IMR-90 (cell line): ENCODE measurements at regions not wholly inside any gene's neighbourhood (a gene's known extent, or its start where the extent isn't known, plus 50 kb on each side); places are given as distances from the start of the nearest gene placed in this dataset.

ENCODE experiments used
- ATAC-seq: fragments of 200-7000 bp; cut with Tn5 transposase; 2 replicates; pipeline ENCODE4 v1.9.1; 2020; ENCODE audit warnings: low read depth, mild to moderate bottlenecking, moderate library complexity
- BruUV-seq: library from RNA; stranded (reverse); fragments of 400-500 nt; replicated peaks from 2 replicates; lab custom pipeline; 2021; lab: Mats Ljungman, UMichigan
- CTCF ChIA-PET: fragments of 300-600 bp; formaldehyde crosslinking; extraction: SDS; loops from one replicate; lab custom pipeline; 2021; ENCODE audit warnings: antibody characterized with exemption; lab: Yijun Ruan, JAX
- POLR2A ChIA-PET: fragments of 300-600 bp; sonication (Branson Sonifier 250); formaldehyde crosslinking; loops from one replicate; lab custom pipeline; 2022; ENCODE audit warnings: antibody characterized with exemption; ENCODE audit not compliant: unreplicated experiment; lab: Charles Lee
- DNase-seq: peaks from one replicate; pipeline ENCODE4 v3.0.0; 2013
- H2AFZ ChIP-seq: replicated peaks from 2 replicates; pipeline ENCODE3; 2013; ENCODE audit warnings: low read length, mild to moderate bottlenecking; ENCODE audit not compliant: poor library complexity
- H2AK5ac ChIP-seq: 2 replicates; pipeline ENCODE4 v1.6.1; 2013; ENCODE audit warnings: low read depth, low read length, inconsistent platforms
- H2AK9ac ChIP-seq: replicated peaks from 2 replicates; pipeline ENCODE3; 2013; ENCODE audit warnings: mild to moderate bottlenecking, low read depth, low read length, moderate library complexity; ENCODE audit not compliant: poor library complexity
- H2BK120ac ChIP-seq: 2 replicates; pipeline ENCODE4 v1.6.1; 2013; ENCODE audit warnings: low read depth, low read length, inconsistent platforms
- H2BK15ac ChIP-seq: 3 replicates; pipeline ENCODE4 v1.6.1; 2013; ENCODE audit warnings: low read depth, low read length, inconsistent platforms
- H2BK20ac ChIP-seq: 2 replicates; pipeline ENCODE4 v1.6.1; 2013; ENCODE audit warnings: low read depth, mild to moderate bottlenecking, inconsistent platforms, low read length, moderate library complexity
- H2BK5ac ChIP-seq: 2 replicates; pipeline ENCODE4 v1.6.1; 2013; ENCODE audit warnings: mild to moderate bottlenecking, low read depth, low read length, inconsistent platforms; ENCODE audit not compliant: poor library complexity, severe bottlenecking
- H3K14ac ChIP-seq: replicated peaks from 2 replicates; pipeline ENCODE4 v1.6.1; 2013; ENCODE audit warnings: low read depth, low read length, inconsistent platforms
- H3K18ac ChIP-seq: 2 replicates; pipeline ENCODE4 v1.6.1; 2013; ENCODE audit warnings: low read depth, low read length, control low read depth
- H3K23ac ChIP-seq: 2 replicates; pipeline ENCODE4 v1.6.1; 2013; ENCODE audit warnings: low read depth, low read length, inconsistent platforms
- H3K27ac ChIP-seq: 2 replicates; pipeline ENCODE4 v1.5.1; 2013; ENCODE audit warnings: mild to moderate bottlenecking, control low read depth, low read length; ENCODE audit not compliant: insufficient read depth
- H3K27me3 ChIP-seq: 2 replicates; pipeline ENCODE4 v1.6.1; 2013; ENCODE audit warnings: low read length; ENCODE audit not compliant: control insufficient read depth, insufficient read depth
- H3K36me3 ChIP-seq: 2 replicates; pipeline ENCODE4 v1.6.1; 2013; ENCODE audit warnings: low read length, mixed read lengths; ENCODE audit not compliant: control insufficient read depth, insufficient read depth
- H3K4ac ChIP-seq: 2 replicates; pipeline ENCODE4 v1.6.1; 2013; ENCODE audit warnings: low read depth, low read length, inconsistent platforms
- H3K4me1 ChIP-seq: 2 replicates; pipeline ENCODE4 v1.6.1; 2013; ENCODE audit warnings: low read length, mixed read lengths; ENCODE audit not compliant: control insufficient read depth, insufficient read depth
- H3K4me2 ChIP-seq: 2 replicates; pipeline ENCODE4 v1.6.1; 2013; ENCODE audit warnings: low read depth, mild to moderate bottlenecking, control low read depth, low read length, moderate library complexity
- H3K4me3 ChIP-seq: 2 replicates; pipeline ENCODE4 v1.5.1; 2013; ENCODE audit warnings: low read depth, mild to moderate bottlenecking, control low read depth, low read length, moderate library complexity; ENCODE audit not compliant: insufficient read depth
- H3K56ac ChIP-seq: 2 replicates; pipeline ENCODE4 v1.6.1; 2013; ENCODE audit warnings: low read length, inconsistent platforms; ENCODE audit not compliant: insufficient read depth; ENCODE audit errors: extremely low read depth
- H3K79me1 ChIP-seq, 2 experiments: 2 replicates each; pipeline ENCODE4 v1.6.1; 2013; ENCODE audit warnings: low read length in 2 of 2, inconsistent platforms in 1 of 2, low read depth in 1 of 2
- H3K9ac ChIP-seq: 2 replicates; pipeline ENCODE4 v1.6.1; 2013; ENCODE audit warnings: low read depth, low read length, control low read depth
- H3K9me1 ChIP-seq: 2 replicates; pipeline ENCODE4 v1.6.1; 2013; ENCODE audit warnings: low read length, inconsistent platforms; ENCODE audit not compliant: insufficient read depth
- H3K9me3 ChIP-seq: 2 replicates; pipeline ENCODE4 v1.6.1; 2013; ENCODE audit warnings: low read length; ENCODE audit not compliant: control insufficient read depth, insufficient read depth
- H4K20me1 ChIP-seq: 2 replicates; pipeline ENCODE4 v1.6.1; 2013; ENCODE audit warnings: low read length, inconsistent platforms; ENCODE audit not compliant: insufficient read depth
- H4K5ac ChIP-seq: 2 replicates; pipeline ENCODE4 v1.6.1; 2013; ENCODE audit warnings: mild to moderate bottlenecking, low read depth, low read length, control low read depth
- H4K8ac ChIP-seq, 2 experiments: 2 replicates each; pipeline ENCODE4 v1.6.1; 2013; ENCODE audit warnings: low read depth in 2 of 2, low read length in 2 of 2, control low read depth in 1 of 2, inconsistent platforms in 1 of 2
- H4K91ac ChIP-seq: 2 replicates; pipeline ENCODE4 v1.6.1; 2013; ENCODE audit warnings: low read depth, low read length, inconsistent platforms; ENCODE audit not compliant: insufficient read depth
- CEBPB ChIP-seq: IDR thresholded peaks from 2 replicates; pipeline ENCODE4 v1.6.1; 2012; ENCODE audit warnings: low read depth, low read length, improper control_type of control experiment
- CHD1 ChIP-seq: IDR thresholded peaks from 2 replicates; pipeline ENCODE4 v1.6.1; 2012; ENCODE audit warnings: low read depth, low read length, improper control_type of control experiment
- CTCF ChIP-seq: conservative IDR thresholded peaks from 2 replicates; pipeline ENCODE4 v1.5.1; 2012; ENCODE audit warnings: mild to moderate bottlenecking, low read depth, low read length, improper control_type of control experiment
- ELK1 ChIP-seq: fragments of 150-350 bp; IDR thresholded peaks from 2 replicates; pipeline ENCODE4 v1.6.1; 2016; ENCODE audit warnings: low read depth, mild to moderate bottlenecking, low read length, moderate library complexity, borderline replicate concordance
- FOS ChIP-seq: fragments of 150-350 bp; IDR thresholded peaks from 2 replicates; pipeline ENCODE4 v1.6.1; 2016; ENCODE audit warnings: low read depth, low read length
- MAFK ChIP-seq: IDR thresholded peaks from 2 replicates; pipeline ENCODE4 v1.6.1; 2012; ENCODE audit warnings: low read depth, low read length, improper control_type of control experiment
- MAZ ChIP-seq: IDR thresholded peaks from 2 replicates; pipeline ENCODE4 v1.6.1; 2012; ENCODE audit warnings: low read depth, mild to moderate bottlenecking, low read length, improper control_type of control experiment, moderate library complexity, borderline replicate concordance
- MXI1 ChIP-seq: IDR thresholded peaks from 2 replicates; pipeline ENCODE4 v1.6.1; 2012; ENCODE audit warnings: low read depth, mild to moderate bottlenecking, low read length, moderate library complexity, borderline replicate concordance
- RCOR1 ChIP-seq: IDR thresholded peaks from 2 replicates; pipeline ENCODE4 v1.6.1; 2012; ENCODE audit warnings: mild to moderate bottlenecking, low read length, improper control_type of control experiment; ENCODE audit not compliant: insufficient replicate concordance
- SMC3 ChIP-seq: fragments of 150-350 bp; IDR thresholded peaks from 2 replicates; pipeline ENCODE4 v1.6.1; 2016; ENCODE audit warnings: low read depth, mild to moderate bottlenecking, antibody characterized with exemption, low read length, moderate library complexity
- USF2 ChIP-seq: fragments of 150-350 bp; IDR thresholded peaks from 2 replicates; pipeline ENCODE4 v1.6.1; 2017; ENCODE audit warnings: mild to moderate bottlenecking, antibody characterized with exemption, low read length, low read depth
- WGBS, 2 experiments: methylation state at CpG; one replicate each; pipeline versions ENCODE4 v1.1.5 to v1.1.7; 2013; ENCODE audit warnings: missing lambda C conversion rate in 2 of 2; ENCODE audit not compliant: insufficient read length in 1 of 2; ENCODE audit errors: extremely low coverage in 2 of 2; 5-methylcytosine and 5-hydroxymethylcytosine counted together
- dilution Hi-C: fragments of 300-500 bp; cut with HindIII; formaldehyde crosslinking; loops from one replicate; pipeline ENCODE4 v1.14.3; 2018; ENCODE audit warnings: low sequenced_read_pairs; ENCODE audit not compliant: unreplicated experiment
- in situ Hi-C: fragments of 300-500 bp; cut with MboI; formaldehyde crosslinking; loops from 3 replicates; pipeline ENCODE4 v1.14.3; 2019; ENCODE audit warnings: low sequenced_read_pairs, inconsistent platforms, mixed read lengths
- intact Hi-C: fragments of 100-400 bp; cut with micrococcal nuclease; formaldehyde crosslinking; loops from 2 replicates; pipeline ENCODE4 v1.10.0; 2022

GRCh38 chr11:106421676-106422292 is 344.3 kb downstream of the AASDHPPT start:
- DNase-seq (no peak), ATAC-seq (no peak)
- H3K9ac ChIP-seq = no peak overlapping the region
- no peaks in the 10 kb centered on the region for H3K36me3 ChIP-seq
- H3K56ac ChIP-seq = no peak overlapping the region
- BruUV-seq = no TSS peak
- no peak overlapping the region for H3K4me3 ChIP-seq
- no peak for TF ChIP-seq FOS
- TF ChIP-seq MAZ = no peak
- TF ChIP-seq CEBPB = no peak
- TF ChIP-seq RCOR1 = no peak
- TF ChIP-seq MXI1 = no peak
- TF ChIP-seq SMC3 = no peak
- no peak for TF ChIP-seq ELK1
- no peak for TF ChIP-seq USF2
- no peak for TF ChIP-seq CHD1
- TF ChIP-seq CTCF = no peak
- TF ChIP-seq MAFK = no peak
- no peak overlapping the region for H4K91ac ChIP-seq
- no peaks in the 10 kb centered on the region for H3K9me3 ChIP-seq
- intact Hi-C loops = no loop called here
- in situ Hi-C loops = no loop called here
- H4K8ac ChIP-seq = no peak overlapping the region
- H3K4me2 ChIP-seq = no peak overlapping the region
- POLR2A ChIA-PET = no interaction called here
- H3K4ac ChIP-seq = no peak overlapping the region
- H3K14ac ChIP-seq = no peak overlapping the region
- no peaks in the 10 kb centered on the region for H4K20me1 ChIP-seq
- dilution Hi-C loops = no loop called here
- H2BK15ac ChIP-seq = no peak overlapping the region
- peaks cover 5% of the 10 kb centered on the region; the same call in 1 of the 2 replicates for H3K9me1 ChIP-seq
- no peak overlapping the region for H2AK5ac ChIP-seq
- no peak overlapping the region for H2BK120ac ChIP-seq
- H3K27ac ChIP-seq = no peak overlapping the region
- no peak overlapping the region for H2AFZ ChIP-seq
- CTCF ChIA-PET = no interaction called here
- WGBS, 2 experiments = no CpG with 5 or more reads among the region's 1 CpG
- H3K23ac ChIP-seq = no peak overlapping the region
- H3K27me3 ChIP-seq = no peaks in the 10 kb centered on the region
- H2BK5ac ChIP-seq = no peak overlapping the region
- H3K79me1 ChIP-seq = no peaks in the 10 kb centered on the region
- no peak overlapping the region for H3K18ac ChIP-seq
- no peak overlapping the region for H2BK20ac ChIP-seq
- peaks cover 3% of the 10 kb centered on the region for H3K4me1 ChIP-seq
- no peak overlapping the region for H2AK9ac ChIP-seq
- no peak overlapping the region for H4K5ac ChIP-seq
